ENCODE measurements at regions not wholly inside any gene's neighbourhood (a gene's known extent, or its start where the extent isn't known, plus 50 kb on each side); places are given as distances from the start of the nearest gene placed in this dataset.

GRCh38 chr10:120995768-120996167, 144.6 kb downstream of the WDR11 start:
- TF ChIP-seq CTCF (IDR thresholded peaks at IDR 0.05): no peak
- no peak for TF ChIP-seq EZH2 (IDR thresholded peaks at IDR 0.05; ENCODE audit: borderline replicate concordance, insufficient read depth, low read depth, low read length, poor library complexity, severe bottlenecking)

Measured in B cell (primary cell).